Liver (tissue), 3 donors: ENCODE measurements at regions not wholly inside any gene's neighbourhood (a gene's known extent, or its start where the extent isn't known, plus 50 kb on each side); places are given as distances from the start of the nearest gene placed in this dataset.

Experiments used
- ATF3 ChIP-seq: IDR thresholded peaks from 2 replicates; pipeline ENCODE4 v1.6.1; 2016; ENCODE audit warnings: antibody characterized with exemption
- CTCF ChIP-seq: fragments of 150-350 bp; IDR thresholded peaks from 2 replicates; pipeline ENCODE4 v1.5.1; 2017; ENCODE audit warnings: improper control_type of control experiment, low read depth, low read length; ENCODE audit not compliant: missing input control
- GABPA ChIP-seq, 2 donors: IDR thresholded peaks in 1 of 2; conservative IDR thresholded peaks in 1 of 2; 2 replicates each; pipeline ENCODE4 v1.6.1; 2016; ENCODE audit warnings: antibody characterized with exemption in 2 of 2, mild to moderate bottlenecking in 1 of 2, moderate library complexity in 1 of 2
- HNF4G ChIP-seq: IDR thresholded peaks from 2 replicates; pipeline ENCODE4 v1.6.1; 2016; ENCODE audit warnings: antibody characterized with exemption
- JUND ChIP-seq, 2 donors: IDR thresholded peaks; 2 replicates each; pipeline ENCODE4 v1.6.1; 2016; ENCODE audit warnings: antibody characterized with exemption in 2 of 2
- RXRA ChIP-seq, 2 donors: IDR thresholded peaks; 2 replicates each; pipeline ENCODE4 v1.6.1; 2017 to 2018; ENCODE audit warnings: antibody characterized with exemption in 2 of 2, mild to moderate bottlenecking in 1 of 2
- SP1 ChIP-seq: IDR thresholded peaks from 2 replicates; pipeline ENCODE4 v1.6.1; 2018; ENCODE audit warnings: antibody characterized with exemption, mild to moderate bottlenecking
- TAF1 ChIP-seq: conservative IDR thresholded peaks from 2 replicates; pipeline ENCODE4 v1.6.1; 2016; ENCODE audit warnings: antibody characterized with exemption, mild to moderate bottlenecking
- YY1 ChIP-seq: IDR thresholded peaks from 2 replicates; pipeline ENCODE4 v1.6.1; 2016; ENCODE audit warnings: antibody characterized with exemption, mild to moderate bottlenecking
- TF ChIP-seq, protein P1 (sequence below): IDR thresholded peaks from 2 replicates; pipeline ENCODE4 v1.6.1; 2016; ENCODE audit warnings: antibody characterized with exemption, mild to moderate bottlenecking
- donor health status: healthy.
- donor health status: healthy.

GRCh38 chr2:164145093-164145987 is 409.5 kb upstream of the FIGN start:
- TF ChIP-seq CTCF: no peak
- no peak for TF ChIP-seq HNF4G
- TF ChIP-seq, protein P1, sequence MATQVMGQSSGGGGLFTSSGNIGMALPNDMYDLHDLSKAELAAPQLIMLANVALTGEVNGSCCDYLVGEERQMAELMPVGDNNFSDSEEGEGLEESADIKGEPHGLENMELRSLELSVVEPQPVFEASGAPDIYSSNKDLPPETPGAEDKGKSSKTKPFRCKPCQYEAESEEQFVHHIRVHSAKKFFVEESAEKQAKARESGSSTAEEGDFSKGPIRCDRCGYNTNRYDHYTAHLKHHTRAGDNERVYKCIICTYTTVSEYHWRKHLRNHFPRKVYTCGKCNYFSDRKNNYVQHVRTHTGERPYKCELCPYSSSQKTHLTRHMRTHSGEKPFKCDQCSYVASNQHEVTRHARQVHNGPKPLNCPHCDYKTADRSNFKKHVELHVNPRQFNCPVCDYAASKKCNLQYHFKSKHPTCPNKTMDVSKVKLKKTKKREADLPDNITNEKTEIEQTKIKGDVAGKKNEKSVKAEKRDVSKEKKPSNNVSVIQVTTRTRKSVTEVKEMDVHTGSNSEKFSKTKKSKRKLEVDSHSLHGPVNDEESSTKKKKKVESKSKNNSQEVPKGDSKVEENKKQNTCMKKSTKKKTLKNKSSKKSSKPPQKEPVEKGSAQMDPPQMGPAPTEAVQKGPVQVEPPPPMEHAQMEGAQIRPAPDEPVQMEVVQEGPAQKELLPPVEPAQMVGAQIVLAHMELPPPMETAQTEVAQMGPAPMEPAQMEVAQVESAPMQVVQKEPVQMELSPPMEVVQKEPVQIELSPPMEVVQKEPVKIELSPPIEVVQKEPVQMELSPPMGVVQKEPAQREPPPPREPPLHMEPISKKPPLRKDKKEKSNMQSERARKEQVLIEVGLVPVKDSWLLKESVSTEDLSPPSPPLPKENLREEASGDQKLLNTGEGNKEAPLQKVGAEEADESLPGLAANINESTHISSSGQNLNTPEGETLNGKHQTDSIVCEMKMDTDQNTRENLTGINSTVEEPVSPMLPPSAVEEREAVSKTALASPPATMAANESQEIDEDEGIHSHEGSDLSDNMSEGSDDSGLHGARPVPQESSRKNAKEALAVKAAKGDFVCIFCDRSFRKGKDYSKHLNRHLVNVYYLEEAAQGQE: no peak
- no peak for TF ChIP-seq TAF1
- TF ChIP-seq RXRA (IDR thresholded peaks at IDR 0.05): no peak
- no peak for TF ChIP-seq GABPA (IDR thresholded peaks at IDR 0.05 in 1 of 2, conservative IDR thresholded peaks at IDR 0.05 in 1 of 2)
- TF ChIP-seq JUND (IDR thresholded peaks at IDR 0.05): no peak
- no peak for TF ChIP-seq SP1
- no peak for TF ChIP-seq YY1
- TF ChIP-seq ATF3: no peak
